Muscle layer of duodenum (tissue), 2 donors: ENCODE measurements at regions not wholly inside any gene's neighbourhood (a gene's known extent, or its start where the extent isn't known, plus 50 kb on each side); places are given as distances from the start of the nearest gene placed in this dataset.
"Not testable (repeated sequence)": the region's sequence is repeated elsewhere in the genome, so short reads cannot be mapped to it uniquely, and the experiment has no call there.

Experiments used
- H3K27ac ChIP-seq: one replicate; pipeline ENCODE4 v1.7.0; 2013; ENCODE audit warnings: mild to moderate bottlenecking, low read length
- H3K27me3 ChIP-seq: one replicate; pipeline ENCODE4 v1.7.0; 2013; ENCODE audit warnings: low read depth, mild to moderate bottlenecking, control low read depth, low read length
- H3K36me3 ChIP-seq, 2 donors: one replicate each; pipeline ENCODE4 v1.7.0; 2013; ENCODE audit warnings: low read length in 2 of 2, control low read depth in 1 of 2, mild to moderate bottlenecking in 1 of 2; ENCODE audit not compliant: insufficient read depth in 2 of 2, control insufficient read depth in 1 of 2
- H3K4me1 ChIP-seq, 2 donors: one replicate each; pipeline ENCODE4 v1.7.0; 2013; ENCODE audit warnings: low read length in 2 of 2, mild to moderate bottlenecking in 2 of 2, control low read depth in 1 of 2, moderate library complexity in 1 of 2; ENCODE audit not compliant: insufficient read depth in 2 of 2, control insufficient read depth in 1 of 2
- H3K4me3 ChIP-seq, 2 donors: one replicate each; pipeline ENCODE4 v1.7.0; 2013; ENCODE audit warnings: low read length in 2 of 2, low read depth in 1 of 2, mild to moderate bottlenecking in 1 of 2
- H3K9me3 ChIP-seq, 2 donors: one replicate each; pipeline ENCODE4 v1.7.0; 2013; ENCODE audit warnings: low read length in 2 of 2, control low read depth in 1 of 2, mild to moderate bottlenecking in 1 of 2; ENCODE audit not compliant: control insufficient read depth in 1 of 2
- donor health status: healthy.

DNA sequence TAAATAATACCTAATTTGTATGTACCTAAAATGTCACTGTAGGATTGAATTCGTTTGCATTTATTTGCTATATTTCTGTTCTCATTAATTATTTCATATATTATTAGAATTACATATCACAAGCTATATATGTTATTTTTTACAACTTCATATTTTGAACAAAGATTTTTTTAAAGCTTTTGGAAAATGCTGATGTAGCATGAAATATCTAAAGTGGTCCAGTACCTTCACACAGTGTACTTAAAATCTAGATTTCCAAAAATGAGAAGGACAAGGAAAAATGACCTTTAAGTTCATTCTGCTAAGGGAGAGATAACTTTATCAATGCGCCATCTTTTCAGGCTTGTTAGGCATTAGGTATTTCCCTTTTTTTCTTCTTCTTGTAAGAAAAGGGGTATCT is 71.8 kb downstream of the LARP7 start:
- Histone ChIP-seq H3K9me3 (no peaks in the 10 kb centered on the region), H3K27ac (no peak overlapping the region), H3K4me1 (peaks cover 0 to 12% of the 10 kb centered on the region in 2 donors), H3K27me3 (peaks cover 16% of the 10 kb centered on the region), H3K36me3 (no peaks in the 10 kb centered on the region), H3K4me3 (no peak overlapping the region)

DNA sequence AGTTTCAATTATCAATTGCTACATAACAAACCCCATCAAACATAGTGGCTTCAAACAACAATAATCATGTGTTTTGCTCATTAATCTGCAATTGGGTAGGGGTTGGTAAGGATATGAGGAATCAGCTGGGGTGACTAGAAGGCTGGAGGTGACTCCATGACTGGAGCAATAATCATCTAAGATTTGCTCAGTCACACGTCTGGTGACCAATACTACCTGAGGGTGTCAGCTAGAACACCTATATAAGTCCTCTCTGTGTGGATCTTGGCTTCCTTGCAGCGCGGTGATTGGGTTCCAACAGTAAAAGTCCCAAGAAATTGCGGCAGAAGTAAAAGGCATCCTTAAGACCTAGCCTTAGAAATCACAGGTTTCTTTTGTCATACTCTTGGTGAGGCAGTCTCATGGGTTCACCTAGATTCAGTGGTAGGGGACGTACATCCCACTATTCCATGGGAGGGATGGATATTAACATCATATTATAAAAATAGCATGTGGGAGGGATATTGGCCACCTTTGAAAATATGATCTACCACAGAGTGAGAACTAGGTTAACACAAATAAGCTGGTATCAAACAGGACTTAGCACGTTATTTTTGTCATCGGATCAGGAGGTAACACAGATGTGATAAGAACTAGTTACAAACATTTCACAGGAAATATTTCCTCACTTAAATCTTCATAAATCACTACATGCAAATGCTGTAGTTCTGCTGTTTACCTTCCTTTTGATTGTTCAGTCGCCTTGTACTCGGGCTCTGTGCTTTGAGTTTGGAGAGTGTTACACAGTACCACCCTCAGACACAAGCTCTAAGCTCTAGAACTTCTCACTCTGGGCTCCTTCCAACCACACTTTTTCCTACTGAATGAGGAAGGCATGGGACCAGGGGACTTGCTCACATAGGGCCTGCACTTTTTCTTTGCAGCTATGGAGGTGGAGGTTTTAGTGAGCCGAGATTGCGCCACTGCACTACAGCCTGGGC is 78.3 kb downstream of the LARP7 start:
- no peaks in the 10 kb centered on the region for H3K27me3 ChIP-seq
- no peaks in the 10 kb centered on the region for H3K36me3 ChIP-seq
- no peaks in the 10 kb centered on the region for H3K9me3 ChIP-seq
- no peak overlapping the region for H3K27ac ChIP-seq
- H3K4me3 ChIP-seq, result no peak overlapping the region
- H3K4me1 ChIP-seq, result no peaks in the 10 kb centered on the region

DNA sequence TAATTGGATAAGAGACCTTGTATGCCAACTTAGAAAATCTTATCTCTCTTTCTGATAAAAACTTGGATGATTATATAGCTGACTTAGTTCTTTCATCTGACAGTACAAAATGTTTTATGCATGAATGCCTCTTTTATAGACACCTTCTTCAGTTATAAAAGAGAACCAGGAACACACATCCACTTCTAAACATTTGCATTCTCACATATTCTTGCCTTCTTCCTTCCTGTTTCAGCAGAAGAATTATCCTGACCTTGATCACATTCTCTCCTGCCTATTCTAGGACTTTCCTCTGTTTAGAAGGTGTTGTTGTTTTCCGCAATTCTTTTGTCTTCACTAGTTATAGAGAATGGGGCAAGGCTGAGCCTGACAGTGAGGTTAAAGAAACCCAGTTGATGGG is 80.9 kb downstream of the LARP7 start:
- Histone ChIP-seq H3K27ac (no peak overlapping the region), H3K9me3 (no peaks in the 10 kb centered on the region), H3K4me1 (no peaks in the 10 kb centered on the region), H3K27me3 (no peaks in the 10 kb centered on the region), H3K4me3 (no peak overlapping the region), H3K36me3 (no peaks in the 10 kb centered on the region)

DNA sequence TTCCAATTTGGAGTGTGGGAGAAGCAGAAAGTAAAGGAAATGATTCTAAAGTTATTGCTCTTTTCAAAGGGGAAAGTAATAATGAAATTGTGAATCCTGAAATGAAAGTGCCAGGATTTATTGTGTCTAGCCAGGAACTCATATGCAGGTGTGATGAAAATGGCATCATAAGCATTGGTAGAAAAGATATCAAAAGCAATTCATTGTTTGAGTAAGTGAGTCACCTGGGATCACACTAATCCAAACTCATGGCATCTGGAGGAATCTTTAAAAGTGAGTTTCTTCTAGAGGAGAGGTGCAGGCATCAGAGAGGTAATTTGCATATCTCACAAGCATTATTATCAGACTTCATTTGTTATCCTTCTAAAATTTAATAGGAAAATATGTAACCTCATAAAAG is 84.7 kb downstream of the LARP7 start:
- Histone ChIP-seq H3K27me3 (no peaks in the 10 kb centered on the region), H3K27ac (no peak overlapping the region), H3K36me3 (no peaks in the 10 kb centered on the region), H3K9me3 (no peaks in the 10 kb centered on the region), H3K4me3 (no peak overlapping the region), H3K4me1 (no peaks in the 10 kb centered on the region)

DNA sequence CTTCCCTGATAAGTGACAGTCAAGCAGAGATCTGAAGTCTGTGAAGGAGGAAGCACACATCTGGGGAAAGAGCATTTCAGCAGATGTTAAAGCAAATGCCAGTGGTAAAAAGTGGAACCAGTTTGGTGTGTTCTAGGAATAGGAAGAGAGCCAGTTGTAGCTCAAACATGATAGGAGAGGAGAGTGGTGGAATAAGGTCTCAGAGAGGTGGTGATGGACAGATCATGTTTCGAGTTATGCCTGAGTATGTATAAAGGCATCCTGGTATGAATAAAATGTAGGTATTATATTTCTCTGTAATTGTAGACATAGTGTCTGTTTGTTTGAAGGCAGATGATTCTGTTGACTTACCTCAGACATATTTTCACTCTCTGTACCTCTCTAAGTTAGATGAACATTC is 89.1 kb downstream of the LARP7 start:
- Histone ChIP-seq H3K27me3 (no peaks in the 10 kb centered on the region), H3K36me3 (no peaks in the 10 kb centered on the region), H3K27ac (no peak overlapping the region), H3K4me1 (no peaks in the 10 kb centered on the region), H3K9me3 (no peaks in the 10 kb centered on the region), H3K4me3 (no peak overlapping the region)

DNA sequence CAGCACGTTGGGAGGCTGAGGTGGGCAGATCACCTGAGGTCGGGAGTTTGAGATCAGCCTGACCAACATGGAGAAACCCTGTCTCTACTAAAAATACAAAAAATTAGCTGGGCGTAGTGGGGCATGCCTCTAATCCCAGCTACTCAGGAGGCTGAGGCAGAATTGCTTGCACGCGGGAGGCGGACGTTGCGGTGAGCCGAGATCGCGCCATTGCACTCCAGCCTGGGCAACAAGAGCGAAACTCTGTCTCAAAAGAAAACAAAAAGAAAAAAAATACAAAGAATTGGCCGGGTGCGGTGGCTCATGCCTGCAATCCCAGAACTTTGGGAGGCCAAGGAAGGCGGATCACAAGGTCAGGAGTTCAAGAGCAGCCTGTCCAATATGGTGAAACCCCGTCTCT is 90.8 kb downstream of the LARP7 start:
- H3K4me1 ChIP-seq, H3K4me3 ChIP-seq, H3K9me3 ChIP-seq, H3K36me3 ChIP-seq, H3K27ac ChIP-seq, H3K27me3 ChIP-seq: not testable (repeated sequence)

DNA sequence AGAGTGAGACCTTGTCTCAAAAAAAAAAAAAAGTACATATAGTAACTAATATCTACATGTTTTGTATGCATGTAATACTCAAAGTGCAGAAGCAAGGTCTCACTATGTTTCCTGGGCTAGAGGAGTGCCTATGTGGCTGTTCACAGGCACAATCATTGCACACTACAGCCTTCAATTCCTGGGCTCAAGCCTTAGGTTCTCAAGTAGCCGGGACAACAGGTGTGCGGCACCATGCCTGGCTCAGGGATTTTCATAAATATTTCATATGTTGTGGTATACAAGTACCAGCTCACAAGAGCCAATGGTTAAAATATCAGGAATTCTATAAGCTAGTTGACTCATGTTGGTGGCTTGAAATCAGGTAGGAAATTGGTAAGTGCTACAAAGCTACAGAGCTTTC is 94.8 kb downstream of the LARP7 start:
- H3K4me1 ChIP-seq, result no peaks in the 10 kb centered on the region
- H3K27ac ChIP-seq, result no peak overlapping the region
- H3K9me3 ChIP-seq, result no peaks in the 10 kb centered on the region
- no peaks in the 10 kb centered on the region for H3K27me3 ChIP-seq
- no peak overlapping the region for H3K4me3 ChIP-seq
- no peaks in the 10 kb centered on the region for H3K36me3 ChIP-seq

DNA sequence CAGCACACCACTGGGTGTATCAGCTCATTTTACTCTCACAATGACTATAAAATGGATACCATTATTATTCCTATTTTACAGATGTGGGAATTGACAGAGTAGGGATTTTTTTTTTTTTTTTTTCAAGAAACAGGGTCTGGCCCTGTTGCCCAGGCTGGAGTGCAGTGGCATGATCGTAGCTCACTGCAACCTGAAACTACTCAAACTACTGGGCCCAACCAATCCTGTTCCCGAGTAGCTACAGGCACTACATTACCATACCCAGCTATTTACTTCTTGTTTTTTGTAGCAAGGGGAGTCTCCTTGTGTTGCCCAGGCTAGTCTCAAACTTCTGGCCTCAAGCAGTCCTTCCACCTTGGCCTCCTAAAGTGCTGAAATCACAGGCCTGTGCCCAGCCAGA is 95.2 kb downstream of the LARP7 start:
- no peak overlapping the region for H3K27ac ChIP-seq
- no peaks in the 10 kb centered on the region for H3K36me3 ChIP-seq
- H3K4me3 ChIP-seq, result no peak overlapping the region
- H3K4me1 ChIP-seq, result no peaks in the 10 kb centered on the region
- no peaks in the 10 kb centered on the region for H3K27me3 ChIP-seq
- no peaks in the 10 kb centered on the region for H3K9me3 ChIP-seq

DNA sequence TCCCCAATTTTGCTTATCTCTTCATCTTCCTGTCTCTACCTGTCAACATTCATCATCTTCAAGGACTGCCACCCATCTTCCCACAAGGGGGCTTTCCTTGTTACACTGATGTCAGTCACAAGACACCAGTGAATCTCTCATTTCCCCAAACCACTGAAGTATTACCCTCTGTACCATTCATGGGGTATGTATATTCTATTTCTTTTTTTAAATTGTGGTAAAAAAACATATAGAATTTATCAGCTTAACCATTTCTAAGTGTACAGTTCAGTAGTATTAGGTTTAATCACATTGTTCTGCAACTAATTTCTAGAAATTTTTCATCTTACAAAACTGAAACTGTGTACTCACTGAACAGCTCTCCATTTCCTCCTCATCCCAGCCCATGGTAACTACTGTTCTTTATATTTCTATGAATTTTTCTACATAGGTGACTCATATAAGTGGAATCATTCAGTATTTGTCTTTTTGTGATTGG is 98.6 kb downstream of the LARP7 start:
- Histone ChIP-seq H3K4me1 (no peaks in the 10 kb centered on the region), H3K36me3 (no peaks in the 10 kb centered on the region), H3K27me3 (no peaks in the 10 kb centered on the region), H3K4me3 (no peak overlapping the region), H3K27ac (no peak overlapping the region), H3K9me3 (no peaks in the 10 kb centered on the region)

DNA sequence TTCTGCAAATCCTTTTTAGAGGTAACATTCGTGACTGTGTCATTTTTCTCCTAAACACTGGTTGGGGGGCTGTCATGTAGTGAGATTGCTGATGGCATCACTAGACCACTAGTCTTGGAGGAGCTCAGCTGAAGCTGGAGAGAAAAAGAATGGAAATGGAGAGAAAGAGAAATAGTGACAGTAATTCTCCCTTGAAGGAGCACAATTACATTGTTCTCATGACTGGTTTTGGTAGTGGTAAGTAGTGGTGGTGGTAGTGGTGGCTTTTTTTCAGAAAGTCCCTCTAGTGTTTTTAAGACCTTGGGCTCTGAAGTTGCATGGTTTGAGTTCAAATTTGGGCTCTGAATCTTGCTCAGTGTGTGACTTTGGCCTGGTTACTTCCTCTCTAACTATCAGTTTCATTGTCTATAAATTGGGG is 99.8 kb downstream of the LARP7 start:
- H3K27me3 ChIP-seq, result no peaks in the 10 kb centered on the region
- H3K27ac ChIP-seq, result no peak overlapping the region
- no peaks in the 10 kb centered on the region for H3K36me3 ChIP-seq
- H3K4me1 ChIP-seq, result no peaks in the 10 kb centered on the region
- H3K4me3 ChIP-seq, result no peak overlapping the region
- H3K9me3 ChIP-seq, result no peaks in the 10 kb centered on the region

DNA sequence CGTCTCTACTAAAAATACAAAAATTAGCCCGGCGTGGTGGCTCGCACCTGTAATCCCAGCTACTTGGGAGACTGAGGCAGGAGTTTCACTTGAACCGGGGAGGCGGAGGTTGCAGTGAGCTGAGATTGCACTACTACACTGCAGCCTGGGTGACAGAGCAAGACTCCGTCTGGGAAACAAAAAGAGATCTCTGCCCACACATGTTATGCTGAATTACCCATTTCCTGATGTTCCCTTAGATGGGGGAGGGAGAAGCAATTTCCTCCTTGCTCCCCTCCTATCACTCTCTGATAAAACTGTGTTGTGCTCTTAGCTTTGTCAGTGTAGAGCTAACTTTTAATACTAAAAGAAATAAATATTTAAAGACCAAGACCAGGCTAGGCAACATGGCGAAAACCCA is 102.5 kb downstream of the LARP7 start:
- no peaks in the 10 kb centered on the region for H3K27me3 ChIP-seq
- H3K4me3 ChIP-seq, result no peak overlapping the region
- H3K27ac ChIP-seq, result no peak overlapping the region
- H3K36me3 ChIP-seq, result no peaks in the 10 kb centered on the region
- H3K4me1 ChIP-seq, result no peaks in the 10 kb centered on the region
- no peaks in the 10 kb centered on the region for H3K9me3 ChIP-seq

DNA sequence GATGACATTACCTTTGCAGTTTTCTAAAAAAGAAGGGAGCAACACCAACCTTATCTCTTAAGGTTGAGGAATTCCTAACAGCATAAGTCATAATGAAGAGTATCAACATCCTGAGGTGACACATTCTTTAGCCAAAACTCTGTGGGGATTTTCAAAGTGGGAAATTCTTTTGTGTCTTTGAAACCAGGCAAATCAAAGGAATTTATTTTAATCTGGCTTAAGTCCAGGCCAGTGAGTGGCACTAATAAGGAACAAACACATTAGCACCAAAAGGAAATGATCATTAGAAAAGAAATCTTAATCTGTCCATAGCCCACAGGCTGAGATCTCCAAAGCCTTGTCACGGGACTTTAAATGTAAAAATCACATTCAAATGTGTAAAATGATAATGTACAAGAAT is 110.1 kb downstream of the LARP7 start:
- Histone ChIP-seq H3K36me3 (no peaks in the 10 kb centered on the region), H3K4me1 (no peaks in the 10 kb centered on the region), H3K4me3 (no peak overlapping the region), H3K9me3 (no peaks in the 10 kb centered on the region), H3K27ac (no peak overlapping the region), H3K27me3 (no peaks in the 10 kb centered on the region)
